Activated T-helper 9 cell treated with anti-CD3 and anti-CD28 coated beads, Interleukin-2, amount 50 U/mL, for 16 hours (primary cell): ENCODE measurements at regions not wholly inside any gene's neighbourhood (a gene's known extent, or its start where the extent isn't known, plus 50 kb on each side); places are given as distances from the start of the nearest gene placed in this dataset.

Experiments used
- DNase-seq: peaks from one replicate; pipeline ENCODE4 v3.0.0-alpha.2; 2020; ENCODE audit warnings: low read depth

DNA sequence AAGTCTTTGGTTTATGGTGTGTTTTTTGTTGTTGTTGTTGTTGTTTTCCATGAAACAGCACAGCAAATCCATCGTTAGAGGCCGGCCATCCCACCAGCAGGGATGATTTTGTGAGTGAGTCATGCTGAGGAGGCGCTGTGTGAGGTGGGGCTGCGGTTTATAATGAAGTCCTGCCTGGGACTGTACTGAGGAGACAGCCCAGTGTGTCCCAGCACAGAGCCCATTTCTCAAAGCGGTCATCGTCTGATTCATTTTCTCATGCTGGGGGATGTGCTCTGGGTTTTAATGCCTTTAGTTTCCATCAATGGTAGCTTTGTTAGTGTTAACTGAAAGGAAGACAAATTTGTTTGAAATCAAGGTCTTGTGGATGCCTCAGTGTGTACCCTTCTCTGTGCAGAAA lies 129.3 kb upstream of the SERP2 start:
- no peak for DNase-seq

DNA sequence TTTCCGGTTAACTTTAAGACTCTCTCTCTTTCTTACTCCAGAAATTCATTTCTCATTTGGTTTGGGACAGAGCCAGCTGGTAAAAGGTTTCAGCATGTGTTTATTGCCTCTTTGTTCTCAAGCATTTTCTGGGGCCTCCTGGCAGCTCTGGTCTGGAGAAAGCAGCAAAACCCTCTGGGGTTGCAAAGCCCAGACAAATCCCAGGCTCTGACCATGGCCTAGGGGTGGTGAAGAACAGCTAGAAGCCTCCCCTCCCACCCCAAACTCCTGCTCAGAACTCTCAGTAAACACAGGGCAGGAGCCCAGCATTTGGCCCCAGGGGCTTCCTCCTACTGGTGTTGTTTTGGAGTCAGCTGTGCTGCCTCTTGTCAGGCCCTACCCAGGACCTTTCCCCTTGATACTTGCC lies 124.2 kb upstream of the SERP2 start:
- no peak for DNase-seq

DNA sequence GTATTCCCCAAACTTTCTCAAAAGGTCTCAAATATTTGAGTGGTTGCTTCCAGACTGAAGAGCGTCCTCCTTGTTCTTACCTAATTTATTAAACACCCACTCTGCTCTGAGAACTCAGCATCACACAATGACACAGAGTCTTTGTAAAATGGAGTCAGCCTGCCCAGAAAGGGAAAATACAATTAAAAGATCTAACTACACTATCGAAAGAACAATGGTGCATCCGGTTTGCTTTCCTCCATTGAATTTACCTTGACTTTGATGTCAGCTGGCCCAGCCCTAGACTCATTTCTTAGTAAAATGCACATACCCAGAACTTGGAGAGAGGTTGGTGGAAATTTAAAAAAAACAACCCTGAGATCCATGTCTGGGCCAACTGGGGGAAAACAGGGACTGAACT lies 120.7 kb upstream of the SERP2 start:
- no peak for DNase-seq

DNA sequence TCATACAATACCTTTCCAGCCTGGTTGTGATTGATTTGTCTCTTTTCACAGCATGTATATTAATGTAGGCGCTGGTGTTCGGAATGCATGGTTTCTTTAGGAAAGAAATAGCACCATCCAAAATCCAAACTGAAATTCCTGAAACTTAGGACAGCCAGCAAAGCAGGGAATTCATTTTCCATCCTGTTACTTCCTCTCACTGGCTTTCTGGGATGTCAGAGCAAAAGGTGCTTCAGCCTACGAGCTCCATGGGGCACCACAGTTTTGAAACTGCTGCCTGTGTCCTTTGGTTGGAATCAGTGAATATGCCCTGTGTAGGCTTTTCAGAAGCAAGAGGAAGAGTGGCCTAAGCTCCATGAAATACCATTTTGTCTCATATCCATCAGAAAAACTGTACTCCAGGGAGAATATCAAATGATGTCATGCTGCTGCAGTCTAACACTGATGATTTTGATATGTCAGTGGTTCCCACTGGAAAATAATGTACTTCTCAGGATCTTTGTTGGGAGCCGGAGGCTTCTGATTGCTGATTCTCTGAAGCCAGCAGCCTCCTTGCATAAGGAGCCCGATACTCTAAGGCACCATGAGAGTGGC lies 117.8 kb upstream of the SERP2 start:
- DNase-seq: no peak

DNA sequence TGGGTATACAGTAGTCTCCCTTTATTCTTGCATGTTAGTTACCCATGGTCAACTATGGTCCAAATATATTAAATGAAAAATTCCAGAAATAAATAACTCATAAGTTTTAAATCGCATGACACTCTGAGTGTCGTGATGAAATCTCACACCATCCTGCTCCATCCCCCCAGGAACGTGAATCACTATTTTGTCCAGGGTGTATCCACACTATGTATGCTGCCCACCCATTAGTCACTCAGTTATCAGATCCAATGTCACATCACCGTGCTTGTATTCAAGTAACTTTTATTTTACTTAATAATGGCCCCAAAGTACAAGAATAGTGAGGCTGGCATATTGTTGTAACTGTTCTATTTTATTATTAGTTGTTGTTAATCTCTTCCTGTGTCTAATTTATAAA lies 115.8 kb upstream of the SERP2 start:
- DNase-seq: no peak

DNA sequence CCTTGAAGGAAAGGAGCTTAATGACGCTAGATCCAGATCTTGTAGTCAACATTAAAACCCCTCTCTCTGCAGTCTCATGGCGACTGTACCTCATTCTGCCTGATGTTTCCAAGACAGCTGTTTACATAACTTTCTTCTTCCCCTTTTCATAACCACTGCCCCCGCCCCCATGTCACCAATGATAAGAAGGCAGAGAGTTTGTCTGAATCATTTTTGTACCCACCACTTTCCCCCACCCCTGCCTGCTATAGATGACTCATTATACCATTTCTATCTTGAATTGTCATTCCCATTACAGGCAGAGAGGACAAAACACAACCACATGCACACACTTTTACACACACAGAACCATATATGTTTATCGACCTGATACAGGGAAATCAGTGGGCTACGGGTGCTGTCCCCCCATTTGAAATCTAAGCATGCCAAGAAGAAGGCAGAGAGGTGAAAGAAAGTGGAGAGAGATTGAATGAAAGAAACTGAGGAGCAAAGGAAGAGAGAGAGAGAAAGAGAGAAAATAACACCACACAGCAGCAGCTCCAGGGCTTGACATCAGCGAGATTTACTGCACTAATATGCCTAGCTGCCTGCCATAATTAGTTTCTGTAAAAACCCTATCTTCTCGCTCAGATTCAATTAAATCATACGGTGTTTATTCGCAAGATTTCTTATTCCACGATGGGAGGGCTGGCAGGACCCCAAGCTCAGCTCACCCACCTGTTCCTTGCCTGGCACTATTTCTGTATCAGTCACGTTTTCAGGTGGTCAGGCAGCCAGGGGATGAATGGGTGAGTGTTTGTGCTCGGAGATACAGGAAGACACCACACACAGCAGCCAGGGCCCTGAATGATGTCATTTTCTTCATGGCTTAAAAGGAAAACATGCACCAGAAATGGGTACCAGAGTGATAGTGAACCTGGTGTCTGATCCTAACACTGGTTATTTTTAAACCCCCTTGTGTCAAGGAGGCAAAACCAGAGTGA lies 114.3 kb upstream of the SERP2 start:
- DNase-seq: peak; percentile 69

DNA sequence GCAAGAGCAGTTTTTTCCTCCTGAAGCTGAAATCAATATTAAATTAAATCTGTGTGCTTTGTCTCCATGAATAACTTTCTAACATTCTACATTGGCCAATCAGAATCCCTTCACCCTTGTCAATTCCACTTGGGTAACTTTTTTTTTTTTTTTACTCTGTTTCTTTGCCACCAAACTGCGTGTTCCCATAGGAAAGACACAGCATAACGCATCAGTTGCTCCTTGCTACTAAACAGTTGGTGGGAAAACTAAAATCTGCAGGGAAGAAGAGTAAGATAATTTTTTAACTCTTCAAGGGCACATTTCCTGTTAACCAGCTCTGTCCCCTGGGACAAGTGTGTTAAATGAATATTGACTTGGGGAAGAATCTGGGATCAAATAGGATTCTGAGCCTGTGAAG lies 113.3 kb upstream of the SERP2 start:
- DNase-seq: no peak

DNA sequence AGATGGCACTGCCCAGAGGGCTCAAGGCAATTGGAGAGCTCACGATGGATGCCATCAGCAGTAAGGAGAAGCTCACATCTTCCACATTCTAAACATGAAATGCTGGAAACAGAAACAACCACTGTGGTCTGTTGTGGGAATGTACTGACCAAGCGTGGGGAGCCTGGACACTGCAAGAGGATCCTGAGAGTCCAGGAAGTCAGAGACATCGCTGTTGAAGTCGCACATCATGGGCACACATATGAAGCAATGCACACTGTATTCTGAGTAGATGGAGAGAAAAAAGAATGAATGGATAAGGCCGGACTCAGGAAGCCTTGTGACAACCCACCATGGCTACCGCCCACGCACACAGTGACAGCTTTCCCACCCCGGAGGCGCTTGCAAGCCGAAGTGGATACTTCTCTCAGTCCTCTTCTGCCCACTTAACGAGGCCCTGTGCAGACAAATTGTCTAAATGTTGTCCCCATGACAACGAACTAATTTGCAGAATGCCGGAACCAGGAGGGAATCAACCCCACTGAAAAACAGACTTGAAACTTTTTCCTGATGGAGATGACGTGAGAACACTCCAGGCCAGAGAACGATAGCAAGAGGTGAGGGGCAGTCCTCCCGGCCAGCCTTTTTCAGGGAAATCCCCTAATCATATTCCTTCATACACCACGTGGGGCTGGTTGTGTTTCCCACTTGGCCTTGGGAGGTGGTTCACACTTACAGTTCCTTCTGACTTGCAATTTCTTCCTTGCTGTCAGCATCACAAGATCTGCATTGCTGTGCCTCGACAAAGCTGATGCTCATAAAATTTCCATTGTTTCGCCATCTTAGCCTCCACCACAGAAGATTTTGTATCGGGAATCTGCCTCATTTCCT lies 109.6 kb upstream of the SERP2 start:
- DNase-seq: no peak

DNA sequence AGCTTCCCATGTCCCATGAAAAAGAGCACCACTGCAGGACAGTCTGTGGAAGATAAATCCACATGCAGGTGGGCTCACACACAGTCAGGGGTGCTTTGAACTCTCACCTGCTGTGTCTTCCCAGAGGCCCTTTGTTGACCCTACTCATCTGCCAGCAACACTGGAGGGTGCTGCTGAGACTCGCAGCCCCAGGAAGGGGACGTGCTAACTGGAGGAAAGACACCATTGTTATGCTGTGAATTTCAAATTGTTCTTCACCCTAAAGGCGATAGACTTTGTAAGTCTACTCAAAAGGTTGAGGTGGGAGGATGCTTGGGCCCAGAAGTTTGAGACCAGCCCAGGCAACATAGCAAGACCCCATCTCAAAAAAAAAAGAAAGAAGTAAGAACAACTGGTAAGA lies 107.3 kb upstream of the SERP2 start:
- DNase-seq: no peak

DNA sequence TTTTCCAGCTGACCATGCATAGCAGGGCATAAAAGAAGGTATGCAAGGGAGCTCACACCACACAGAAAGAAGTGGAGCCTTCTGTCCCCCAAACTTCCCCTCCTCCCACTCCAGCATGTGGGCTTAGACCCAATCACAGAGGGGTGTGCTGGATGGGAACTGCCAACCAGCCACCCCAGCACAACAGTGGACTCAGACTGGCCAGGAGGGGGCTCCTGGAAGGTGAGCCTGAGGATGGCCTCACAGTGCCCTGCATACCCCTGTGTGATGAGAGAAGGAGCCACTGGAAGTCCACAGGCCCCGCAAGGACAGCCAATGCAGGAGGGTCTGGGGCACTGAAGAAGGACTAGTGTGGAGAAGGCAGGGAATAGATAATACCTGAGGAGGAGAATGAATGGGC lies 106.9 kb upstream of the SERP2 start:
- no peak for DNase-seq

DNA sequence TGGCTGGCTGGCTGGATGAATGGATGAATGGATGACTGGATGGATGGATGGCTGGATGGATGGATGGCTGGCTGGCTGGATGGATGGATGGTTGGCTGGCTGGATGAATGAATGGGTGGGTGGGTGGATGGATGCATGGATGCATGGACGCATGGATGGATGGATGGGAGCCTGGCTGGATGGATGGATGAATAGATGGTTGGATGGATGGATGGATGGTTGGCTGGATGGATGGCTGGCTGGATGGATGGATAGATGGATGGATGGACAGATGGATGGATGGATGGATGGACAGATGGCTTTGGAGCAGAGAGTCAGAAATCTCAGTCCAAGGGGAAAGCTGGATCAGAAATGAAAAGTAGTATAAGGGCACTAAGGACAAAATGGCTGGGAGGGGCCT lies 106.4 kb upstream of the SERP2 start:
- no peak for DNase-seq

DNA sequence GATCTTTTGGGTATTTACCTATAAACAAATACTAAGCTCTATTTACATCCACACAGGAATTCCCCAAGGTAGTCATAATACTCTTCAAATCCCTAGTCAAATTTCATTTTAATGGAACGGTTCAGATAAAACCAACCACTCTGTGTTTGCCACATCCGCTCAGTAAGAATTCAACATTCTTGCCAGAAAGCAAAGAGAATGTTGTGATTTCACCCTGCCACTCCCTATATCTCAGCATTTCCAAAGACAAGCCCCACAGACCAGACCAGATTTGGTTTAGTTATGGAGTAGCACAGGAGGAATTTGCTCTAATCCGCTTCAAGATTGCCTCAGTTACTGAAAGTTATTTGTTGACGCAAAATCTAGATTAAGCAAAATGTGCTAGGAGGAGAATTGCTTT lies 105.6 kb upstream of the SERP2 start:
- DNase-seq: no peak

DNA sequence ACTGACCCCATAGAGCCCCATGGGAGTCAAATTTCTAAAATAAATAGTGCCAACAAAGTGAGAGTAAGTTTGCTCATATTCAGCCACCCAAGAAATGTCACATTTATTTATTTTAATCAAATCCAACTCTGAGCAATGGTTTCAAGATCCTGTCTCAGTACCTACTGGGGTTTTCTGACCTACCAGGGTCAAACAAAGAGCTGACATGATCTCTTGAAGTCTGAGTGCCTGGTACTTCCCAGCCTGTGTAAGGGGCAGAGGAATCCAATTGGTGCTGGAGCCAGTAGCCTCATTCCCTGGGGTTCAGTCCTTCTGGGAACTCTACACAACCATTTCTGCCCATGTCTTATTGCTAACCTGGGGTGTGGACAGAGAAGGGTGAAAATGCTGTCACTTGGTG lies 104.6 kb upstream of the SERP2 start:
- DNase-seq: no peak

DNA sequence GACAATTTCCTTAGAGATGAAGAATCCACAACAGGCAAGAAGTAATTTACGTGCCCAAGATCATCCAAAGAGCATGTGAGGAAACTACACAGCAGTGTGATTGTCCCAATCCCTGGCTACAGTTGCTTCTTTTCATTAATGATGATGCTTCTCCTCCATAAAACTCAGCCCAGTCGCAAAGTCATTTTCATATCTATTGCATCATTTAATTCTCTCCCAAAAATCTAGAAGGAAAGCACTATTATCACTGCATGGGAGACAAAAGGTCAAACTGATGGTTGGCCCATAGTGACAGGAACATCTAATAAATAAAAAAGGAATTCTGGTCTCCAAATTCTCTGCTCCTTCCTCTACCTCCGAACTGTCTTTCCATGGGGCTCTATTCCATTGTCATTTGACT lies 103.5 kb upstream of the SERP2 start:
- DNase-seq: no peak

DNA sequence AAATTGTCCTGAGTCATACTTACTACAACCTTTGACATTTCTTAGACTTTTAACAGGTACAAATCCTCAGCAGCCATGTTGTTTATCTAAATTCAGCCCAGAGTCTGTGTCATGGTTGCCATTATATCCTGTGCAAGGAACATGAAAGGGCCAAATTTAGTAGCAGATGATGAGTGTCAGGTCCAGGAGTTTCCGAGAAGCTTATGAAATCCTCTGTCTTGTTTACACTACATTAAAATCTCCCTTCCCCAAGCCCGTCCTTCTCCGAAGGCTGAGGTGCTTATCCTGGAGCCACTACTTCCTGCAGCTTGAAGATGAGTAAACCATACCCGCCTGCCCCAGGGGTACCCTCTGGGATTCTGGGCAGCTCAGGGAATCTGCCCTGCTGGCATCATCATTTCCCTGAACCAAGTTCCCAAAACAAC lies 102.6 kb upstream of the SERP2 start:
- no peak for DNase-seq

DNA sequence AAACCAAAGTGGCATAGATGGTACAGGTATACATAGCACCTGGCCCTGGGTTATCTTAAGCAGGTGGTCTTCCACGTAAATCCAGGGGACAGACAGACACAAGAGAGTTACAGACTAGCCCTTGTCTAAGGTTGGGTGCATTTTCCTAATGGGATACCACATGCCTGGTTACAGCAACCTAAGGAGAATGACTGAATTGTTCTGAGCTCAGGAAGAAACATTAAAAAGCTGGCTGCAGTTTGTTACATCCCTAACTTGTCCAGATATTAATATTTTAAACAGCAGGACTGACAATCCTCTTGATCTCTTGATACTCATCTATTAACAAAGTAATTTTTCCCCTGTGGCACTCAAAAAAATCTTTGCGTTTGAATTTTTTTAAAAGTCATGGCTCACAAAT lies 102.2 kb upstream of the SERP2 start:
- no peak for DNase-seq

DNA sequence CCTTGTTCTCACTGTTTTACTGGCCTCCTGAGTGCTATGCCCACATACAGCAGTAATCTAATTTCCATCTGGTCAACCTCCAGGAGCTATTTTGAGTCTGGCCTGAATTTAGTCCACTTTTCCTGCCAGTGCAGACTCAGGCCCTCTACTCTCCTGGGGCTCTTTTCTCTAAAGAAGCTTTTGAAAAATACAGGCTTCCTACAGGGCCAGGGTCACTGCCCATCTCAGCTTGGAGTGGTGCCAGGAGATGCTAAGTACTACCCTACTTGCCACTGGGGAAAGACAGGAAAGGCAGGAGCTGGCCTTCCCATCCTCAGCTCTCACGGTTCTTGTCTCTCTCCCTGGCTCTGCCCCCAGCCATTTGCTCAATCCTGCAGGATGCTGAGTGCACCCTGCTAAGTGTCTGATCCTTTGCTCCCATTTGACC lies 101.7 kb upstream of the SERP2 start:
- DNase-seq: no peak

DNA sequence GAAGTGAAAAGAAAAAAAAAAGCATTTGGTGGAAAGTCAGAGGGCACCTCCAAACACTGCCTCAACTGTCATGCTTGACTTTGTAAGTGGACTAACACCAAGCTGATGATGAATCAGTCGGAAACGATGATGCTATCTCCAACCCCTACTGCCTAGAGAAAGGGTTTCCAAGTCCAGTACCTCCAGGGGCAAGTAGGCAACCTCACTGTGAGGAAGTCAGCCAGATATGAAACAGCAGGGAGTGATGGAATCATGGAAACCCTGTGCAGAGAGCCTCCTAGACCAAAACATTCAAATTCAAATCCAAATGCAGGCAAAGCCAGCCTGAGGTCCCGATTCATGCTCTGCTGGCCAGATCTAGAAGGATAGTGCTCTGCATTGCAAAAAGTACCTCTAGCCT lies 100.9 kb upstream of the SERP2 start:
- DNase-seq: no peak

DNA sequence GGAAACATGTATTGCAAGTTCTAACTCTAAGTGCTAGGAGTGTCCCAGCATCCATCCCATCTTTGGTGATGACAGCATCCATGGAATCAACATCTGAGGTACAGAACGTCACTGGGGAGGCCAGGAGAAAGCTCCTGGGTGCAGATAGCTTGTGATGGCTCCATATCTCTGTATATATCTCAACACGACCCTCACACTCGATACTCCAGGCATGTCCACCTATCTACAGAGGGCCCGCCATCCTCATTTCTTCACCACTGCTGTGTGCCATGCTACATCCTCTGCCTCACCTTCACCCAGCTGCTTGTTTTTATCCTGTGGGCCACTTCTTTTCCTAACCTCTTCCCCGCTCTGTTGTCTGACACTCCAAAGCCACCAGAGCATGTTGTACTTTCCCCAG lies 100.4 kb upstream of the SERP2 start:
- DNase-seq: no peak

DNA sequence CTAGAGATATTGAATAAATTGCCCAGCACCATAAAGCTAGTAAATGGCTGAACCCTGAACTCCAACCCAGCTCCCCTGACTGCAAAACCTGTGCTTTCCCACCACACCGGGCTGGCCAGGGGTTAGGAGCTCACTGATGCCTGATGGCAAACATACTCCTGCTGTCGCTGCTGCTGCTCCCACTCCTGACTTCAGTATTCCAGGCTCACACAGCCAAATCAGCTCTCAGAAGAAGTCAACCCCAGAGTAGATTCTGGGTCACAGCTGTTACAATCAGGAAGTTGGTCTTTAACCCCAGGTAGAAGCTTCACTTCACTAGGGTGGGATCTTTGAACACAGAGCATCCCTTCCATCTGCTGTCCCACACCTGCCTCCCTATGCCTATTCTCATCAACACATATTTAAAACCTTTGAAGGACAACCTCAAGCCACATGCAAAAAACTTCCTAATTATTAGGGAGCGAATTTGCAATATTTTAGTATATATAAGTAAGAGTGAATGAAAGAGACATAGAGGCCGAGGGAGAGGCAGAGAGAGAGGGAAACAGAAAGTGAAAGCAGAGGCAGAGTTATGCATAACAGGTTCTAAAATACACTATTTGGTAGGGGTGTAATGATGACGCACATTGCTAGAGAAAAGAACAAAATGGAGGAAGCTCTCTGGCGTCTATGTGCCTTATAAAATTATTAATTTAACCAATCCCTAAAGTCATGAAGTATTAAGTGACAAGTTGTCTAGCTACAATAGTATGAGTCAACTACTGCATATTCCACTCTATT lies 99.4 kb upstream of the SERP2 start:
- no peak for DNase-seq

DNA sequence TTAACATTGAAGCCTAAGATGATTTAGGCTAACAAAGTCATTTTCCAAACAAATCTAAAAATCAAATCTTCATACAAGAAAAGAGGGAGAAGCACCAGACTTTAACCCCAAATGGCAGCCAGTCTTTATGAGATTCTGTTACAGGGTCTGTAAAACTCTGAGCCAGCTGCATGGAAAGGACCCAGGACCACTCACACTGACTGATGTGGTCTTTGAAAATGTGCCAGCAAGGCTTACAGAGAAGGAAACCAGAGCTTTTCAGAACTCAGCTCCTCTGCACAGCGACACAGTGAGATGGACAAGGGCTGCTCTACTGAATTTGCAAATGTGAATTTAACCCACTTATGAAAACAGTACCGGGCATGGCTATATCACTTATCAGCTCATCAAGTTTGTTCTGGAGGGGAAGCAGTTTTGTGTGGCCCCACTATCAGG lies 98.8 kb upstream of the SERP2 start:
- DNase-seq: no peak

DNA sequence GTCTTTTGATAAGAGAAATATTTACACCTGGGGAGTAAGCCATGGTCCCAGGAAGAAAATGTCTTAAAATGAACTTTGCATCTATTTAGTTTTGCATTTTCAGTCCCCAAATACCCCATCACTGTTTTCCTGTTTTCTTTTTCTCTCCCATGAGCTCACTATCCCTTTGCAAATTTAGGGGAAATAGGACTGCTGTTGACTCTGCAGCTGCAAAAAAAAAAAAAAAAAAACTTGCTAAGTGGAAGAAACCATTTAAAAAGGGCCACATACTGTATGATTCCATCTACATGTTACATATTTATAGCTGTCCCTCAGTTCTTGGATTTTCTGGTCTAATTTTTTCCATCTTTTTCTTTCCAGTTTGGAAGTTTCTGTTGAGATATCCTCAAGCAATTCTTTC lies 98.2 kb upstream of the SERP2 start:
- no peak for DNase-seq
